IPS-15b (cell line): ENCODE measurements at regions not wholly inside any gene's neighbourhood (a gene's known extent, or its start where the extent isn't known, plus 50 kb on each side); places are given as distances from the start of the nearest gene placed in this dataset.
A peak's percentile ranks its signal among the peaks of the same experiment; 100 is the strongest.

Source experiments
- H3K27me3 ChIP-seq: one replicate; pipeline ENCODE4 v1.6.1; 2013; ENCODE audit warnings: low read length; ENCODE audit not compliant: control insufficient read depth, insufficient read depth
- H3K36me3 ChIP-seq: one replicate; pipeline ENCODE4 v1.6.1; 2013; ENCODE audit warnings: low read length; ENCODE audit not compliant: control insufficient read depth, insufficient read depth
- H3K4me1 ChIP-seq: one replicate; pipeline ENCODE4 v1.6.1; 2013; ENCODE audit warnings: mild to moderate bottlenecking, low read length; ENCODE audit not compliant: control insufficient read depth, insufficient read depth
- H3K4me3 ChIP-seq: one replicate; pipeline ENCODE4 v1.5.1; 2013; ENCODE audit warnings: low read depth, low read length
- H3K9ac ChIP-seq: one replicate; pipeline ENCODE4 v1.6.1; 2013; ENCODE audit warnings: low read depth, mild to moderate bottlenecking, low read length
- H3K9me3 ChIP-seq: one replicate; pipeline ENCODE4 v1.6.1; 2013; ENCODE audit warnings: mild to moderate bottlenecking, low read length; ENCODE audit not compliant: control insufficient read depth, insufficient read depth

DNA sequence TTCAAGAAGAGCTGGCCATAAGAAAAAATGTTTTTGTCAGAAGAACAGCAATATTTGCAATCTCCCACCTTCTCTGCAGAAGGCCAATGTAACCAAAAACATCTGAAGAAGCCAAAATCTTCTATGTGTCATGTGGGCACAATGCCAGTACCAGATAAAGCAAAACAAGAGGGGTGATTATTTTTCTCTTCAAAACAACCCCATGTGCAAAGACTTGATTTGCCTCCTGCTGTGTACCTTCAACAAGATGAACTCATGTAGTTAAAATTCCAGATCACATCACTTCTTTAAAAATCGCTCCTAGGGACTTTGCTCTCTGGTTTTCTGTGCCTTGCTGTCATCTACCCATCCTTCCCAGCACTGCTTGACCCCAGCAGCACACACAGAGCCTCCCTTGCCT is 134.0 kb upstream of the MAP3K1 start:
- Histone ChIP-seq H3K9ac (no peak overlapping the region), H3K4me1 (no peaks in the 10 kb centered on the region), H3K36me3 (no peaks in the 10 kb centered on the region), H3K9me3 (no peaks in the 10 kb centered on the region), H3K4me3 (no peak overlapping the region), H3K27me3 (no peaks in the 10 kb centered on the region)

DNA sequence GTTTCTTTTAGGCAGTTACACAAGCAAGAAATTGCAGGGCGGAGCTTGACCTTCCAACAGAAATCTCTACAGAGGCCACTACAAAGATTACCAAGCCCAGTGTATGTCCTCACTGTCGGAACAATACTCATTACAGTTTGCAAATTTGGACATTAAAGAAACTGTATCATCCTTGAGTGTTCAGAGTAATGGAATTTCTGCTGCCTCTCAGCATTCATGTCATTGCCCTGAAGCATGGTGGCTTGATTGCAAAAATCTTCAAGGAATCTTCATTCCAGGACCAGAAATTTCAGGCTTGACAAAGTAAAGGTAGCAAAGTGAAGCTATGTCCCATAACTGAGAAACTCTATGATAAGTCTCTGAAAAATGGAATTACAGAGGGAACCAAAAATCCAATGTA is 134.6 kb upstream of the MAP3K1 start:
- no peaks in the 10 kb centered on the region for H3K4me1 ChIP-seq
- H3K9me3 ChIP-seq: no peaks in the 10 kb centered on the region
- no peaks in the 10 kb centered on the region for H3K36me3 ChIP-seq
- H3K27me3 ChIP-seq: no peaks in the 10 kb centered on the region
- H3K9ac ChIP-seq: no peak overlapping the region
- no peak overlapping the region for H3K4me3 ChIP-seq

- peaks cover 9% of the 10 kb centered on the region for H3K27me3 ChIP-seq
- no peaks in the 10 kb centered on the region for H3K36me3 ChIP-seq
- H3K4me3 ChIP-seq: no peak overlapping the region
- no peaks in the 10 kb centered on the region for H3K9me3 ChIP-seq
- H3K9ac ChIP-seq: no peak overlapping the region
- H3K4me1 ChIP-seq: no peaks in the 10 kb centered on the region
These were observed 137.6 kb upstream of the MAP3K1 start for GRCh38 chr5:56677690-56678305.

GRCh38 chr5:56676091-56676768 is 139.1 kb upstream of the MAP3K1 start:
- Histone ChIP-seq H3K9ac (no peak overlapping the region), H3K36me3 (no peaks in the 10 kb centered on the region), H3K27me3 (peaks cover 9% of the 10 kb centered on the region), H3K4me1 (peaks cover 5% of the 10 kb centered on the region), H3K9me3 (no peaks in the 10 kb centered on the region), H3K4me3 (no peak overlapping the region)

DNA sequence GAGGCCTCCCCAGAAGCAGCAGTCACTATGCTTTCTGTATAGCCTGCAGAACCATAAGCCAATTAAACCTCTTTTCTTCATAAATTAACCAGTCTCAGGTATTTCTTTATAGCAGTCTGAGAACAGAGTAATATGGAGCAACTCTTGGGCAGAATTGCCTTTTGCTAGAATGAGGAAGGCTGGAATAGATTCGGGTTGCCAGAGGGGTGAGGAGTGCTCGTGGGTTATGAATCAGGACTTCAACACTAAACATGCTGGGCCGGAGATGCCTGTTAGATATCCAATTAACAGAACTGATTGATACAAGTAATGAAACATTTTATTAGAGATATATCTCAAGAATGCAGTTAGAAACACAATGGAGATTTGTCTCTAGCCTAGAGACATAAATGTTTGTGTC is 140.9 kb upstream of the MAP3K1 start:
- no peak overlapping the region for H3K4me3 ChIP-seq
- H3K9ac ChIP-seq: no peak overlapping the region
- peaks cover 9% of the 10 kb centered on the region for H3K27me3 ChIP-seq
- no peaks in the 10 kb centered on the region for H3K9me3 ChIP-seq
- peaks cover 19% of the 10 kb centered on the region for H3K4me1 ChIP-seq
- H3K36me3 ChIP-seq: no peaks in the 10 kb centered on the region

- H3K4me3 ChIP-seq: no peak overlapping the region
- peaks cover 9% of the 10 kb centered on the region for H3K27me3 ChIP-seq
- no peaks in the 10 kb centered on the region for H3K36me3 ChIP-seq
- no peak overlapping the region for H3K9ac ChIP-seq
- no peaks in the 10 kb centered on the region for H3K9me3 ChIP-seq
- H3K4me1 ChIP-seq: peaks cover 28% of the 10 kb centered on the region
These were observed 142.2 kb upstream of the MAP3K1 start for GRCh38 chr5:56673171-56673570.

DNA sequence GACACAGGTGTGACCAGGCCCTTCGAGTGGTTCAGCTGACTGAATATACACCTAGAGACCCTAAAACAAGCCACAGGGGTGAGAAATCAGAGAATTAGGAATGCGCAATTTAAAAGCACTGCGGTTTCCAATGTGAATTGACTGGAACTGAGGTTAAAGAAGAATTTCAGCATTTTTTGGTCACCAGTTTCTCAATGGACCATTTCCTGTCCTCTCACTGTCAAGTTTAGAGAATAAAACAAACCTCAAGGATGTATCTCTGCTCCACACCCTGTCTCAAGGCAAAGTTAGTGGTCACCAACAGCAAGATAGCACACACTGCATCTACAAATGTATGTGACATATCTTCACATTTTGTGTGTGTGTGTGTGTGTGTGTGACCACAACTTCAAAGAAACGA is 143.8 kb upstream of the MAP3K1 start:
- Histone ChIP-seq H3K9ac (no peak overlapping the region), H3K9me3 (no peaks in the 10 kb centered on the region), H3K27me3 (peaks cover 9% of the 10 kb centered on the region), H3K4me1 (peaks cover 28% of the 10 kb centered on the region), H3K4me3 (no peak overlapping the region), H3K36me3 (no peaks in the 10 kb centered on the region)

DNA sequence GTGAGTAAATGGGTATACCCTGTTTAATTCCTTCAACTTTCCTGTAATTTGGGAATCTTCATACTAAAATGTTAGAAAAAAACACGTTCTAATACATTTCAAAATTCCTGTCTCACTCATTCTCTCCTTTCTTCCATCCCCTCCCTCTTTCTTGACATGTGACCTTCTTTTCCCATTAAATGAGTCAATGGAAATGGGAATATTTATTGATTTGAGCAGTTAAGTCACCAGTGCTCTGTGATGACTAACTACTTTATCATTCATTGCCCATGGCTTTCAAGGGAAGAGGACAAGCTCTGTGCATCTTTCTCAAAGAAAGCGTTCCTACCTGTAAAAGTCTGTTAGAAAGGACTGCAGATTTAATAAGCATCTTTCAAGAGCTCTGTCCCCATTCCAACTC is 144.4 kb upstream of the MAP3K1 start:
- Histone ChIP-seq H3K4me3 (no peak overlapping the region), H3K36me3 (no peaks in the 10 kb centered on the region)

DNA sequence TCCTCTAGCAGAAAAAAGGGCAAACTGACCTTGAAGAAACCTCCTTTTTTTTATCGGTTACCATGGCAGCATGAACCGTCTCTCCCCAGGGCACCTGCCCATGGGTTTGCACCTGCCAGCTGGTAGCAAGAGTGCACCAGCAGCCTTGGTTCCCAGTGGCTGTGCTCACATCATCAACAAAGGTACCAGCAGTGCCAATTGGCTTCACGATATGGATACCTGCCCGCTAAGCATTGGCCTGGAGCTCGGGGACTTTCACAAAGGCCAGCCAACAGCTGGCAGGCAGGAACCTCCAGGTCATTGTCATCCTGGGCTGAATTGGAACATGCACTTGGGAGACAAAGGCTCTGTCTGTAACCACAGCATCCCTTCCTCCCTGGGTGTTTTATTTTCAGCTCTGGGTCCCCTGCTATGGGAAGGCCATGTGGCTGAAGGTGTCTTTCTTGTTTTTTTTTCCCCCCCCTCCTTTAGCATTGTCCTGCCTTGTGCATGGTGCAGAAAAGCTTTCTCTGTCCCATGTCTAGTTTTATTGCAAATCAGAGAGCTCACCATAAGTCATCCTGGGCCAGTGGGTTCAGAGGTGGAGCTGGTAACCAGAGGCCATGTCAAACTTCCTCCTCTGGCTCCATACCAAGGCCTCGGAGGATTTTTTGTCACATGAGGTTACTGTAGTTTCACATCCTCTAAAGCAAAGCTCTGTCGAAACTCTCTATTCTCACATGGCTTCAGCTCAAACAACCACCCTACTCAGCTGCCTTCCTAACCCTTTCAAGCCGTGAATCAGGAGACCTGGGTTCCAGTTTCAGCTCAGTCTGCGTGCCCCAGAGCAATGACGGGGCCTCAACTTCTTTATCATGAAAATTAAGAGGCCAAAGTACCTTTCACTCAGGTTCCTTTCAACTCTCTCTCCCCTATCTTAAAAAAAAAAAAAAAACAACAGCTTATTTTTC is 145.5 kb upstream of the MAP3K1 start:
- Histone ChIP-seq H3K9me3 (no peaks in the 10 kb centered on the region), H3K4me3 (no peak overlapping the region), H3K4me1 (peaks cover 28% of the 10 kb centered on the region), H3K27me3 (peaks cover 9% of the 10 kb centered on the region), H3K9ac (peak overlapping the region; percentile 17), H3K36me3 (no peaks in the 10 kb centered on the region)

More for the DNA sequence above, 144.4 kb upstream of the MAP3K1 start:
- peaks cover 28% of the 10 kb centered on the region for H3K4me1 ChIP-seq
- H3K9me3 ChIP-seq: no peaks in the 10 kb centered on the region
- peaks cover 9% of the 10 kb centered on the region for H3K27me3 ChIP-seq
- H3K9ac ChIP-seq: no peak overlapping the region

GRCh38 chr5:56668996-56669395 is 146.4 kb upstream of the MAP3K1 start:
- H3K4me1 ChIP-seq: peaks cover 28% of the 10 kb centered on the region
- H3K9ac ChIP-seq: no peak overlapping the region
- no peaks in the 10 kb centered on the region for H3K9me3 ChIP-seq
- no peaks in the 10 kb centered on the region for H3K36me3 ChIP-seq
- no peak overlapping the region for H3K4me3 ChIP-seq
- H3K27me3 ChIP-seq: peaks cover 9% of the 10 kb centered on the region

GRCh38 chr5:56667692-56668091 is 147.7 kb upstream of the MAP3K1 start:
- Histone ChIP-seq H3K9ac (no peak overlapping the region), H3K4me1 (peaks cover 37% of the 10 kb centered on the region), H3K36me3 (no peaks in the 10 kb centered on the region)

More at GRCh38 chr5:56667692-56668091, 147.7 kb upstream of the MAP3K1 start:
- H3K9me3 ChIP-seq: no peaks in the 10 kb centered on the region
- no peaks in the 10 kb centered on the region for H3K27me3 ChIP-seq
- no peak overlapping the region for H3K4me3 ChIP-seq
